Spleen (tissue), 11 donors: ENCODE measurements at regions not wholly inside any gene's neighbourhood (a gene's known extent, or its start where the extent isn't known, plus 50 kb on each side); places are given as distances from the start of the nearest gene placed in this dataset.

Experiments used
- DNase-seq: peaks from one replicate; pipeline ENCODE4 v3.0.0-alpha.2; 2020
- H3K27ac ChIP-seq, 8 donors: fragments of 200-600 bp; sonication (generic) in 7 of 8; 1 replicate in 4 of 8; 2 replicates in 4 of 8; pipeline versions ENCODE4 v1.5.0 to v1.8.0; 2016 to 2021; ENCODE audit warnings: inconsistent platforms in 4 of 8, mild to moderate bottlenecking in 4 of 8, moderate library complexity in 1 of 8
- H3K27me3 ChIP-seq, 7 donors: fragments of 200-600 bp; sonication (generic) in 6 of 7; replicated peaks in 1 of 7; 1 replicate in 4 of 7; 2 replicates in 3 of 7; pipeline versions ENCODE4 v1.5.0 to v1.8.0; 2016 to 2021; ENCODE audit warnings: inconsistent platforms in 3 of 7, mild to moderate bottlenecking in 1 of 7
- H3K36me3 ChIP-seq, 6 donors: fragments of 200-600 bp; sonication (generic) in 5 of 6; 1 replicate in 4 of 6; 2 replicates in 2 of 6; pipeline versions ENCODE4 v1.5.0 to v1.8.0; 2016 to 2021; ENCODE audit warnings: inconsistent platforms in 2 of 6
- H3K4me1 ChIP-seq, 6 donors: fragments of 200-600 bp; sonication (generic) in 5 of 6; 1 replicate in 3 of 6; 2 replicates in 3 of 6; pipeline versions ENCODE4 v1.5.0 to v1.8.0; 2016 to 2021; ENCODE audit warnings: inconsistent platforms in 3 of 6
- H3K4me3 ChIP-seq, 8 donors: fragments of 200-600 bp; sonication (generic) in 7 of 8; 1 replicate in 4 of 8; 2 replicates in 4 of 8; pipeline versions ENCODE4 v1.5.0 to v1.8.0; 2016 to 2021; ENCODE audit warnings: inconsistent platforms in 4 of 8, mild to moderate bottlenecking in 4 of 8, moderate library complexity in 2 of 8
- H3K9me3 ChIP-seq, 8 donors: fragments of 200-600 bp; sonication (generic) in 7 of 8; 1 replicate in 4 of 8; 2 replicates in 4 of 8; pipeline versions ENCODE4 v1.5.0 to v1.8.0; 2016 to 2021; ENCODE audit warnings: inconsistent platforms in 4 of 8
- POLR2A ChIP-seq, 3 donors: fragments of 450-650 bp; IDR thresholded peaks; one replicate each; pipeline ENCODE4 v1.5.1; 2017; ENCODE audit warnings: antibody characterized with exemption in 3 of 3, mild to moderate bottlenecking in 1 of 3
- POLR2AphosphoS5 ChIP-seq, 3 donors: sonication (generic); formaldehyde crosslinking; IDR thresholded peaks; one replicate each; pipeline ENCODE4 v1.5.1; 2017; ENCODE audit warnings: antibody characterized with exemption in 3 of 3
- WGBS, 5 donors: extraction: QIAGEN DNeasy Blood & Tissue Kit in 3 of 5; methylation state at CpG; one replicate each; pipeline versions ENCODE4 v1.1.5 to v1.1.7; 2013 to 2018; 5-methylcytosine and 5-hydroxymethylcytosine counted together
- intact Hi-C: fragments of 100-400 bp; cut with DNase I; formaldehyde crosslinking; loops from one replicate; pipeline ENCODE4 v1.15.0; 2023; ENCODE audit warnings: low total_unique reads
- TF ChIP-seq, protein P1 (sequence below), 11 experiments: fragments of 200-600 bp in 7 of 11; fragments of 450-650 bp in 4 of 11; sonication (generic) in 4 of 11; IDR thresholded peaks in 8 of 11; conservative IDR thresholded peaks in 3 of 11; 1 replicate in 7 of 11; 2 replicates in 4 of 11; pipeline versions ENCODE4 v1.4.0 to v1.8.0; 2016 to 2021; ENCODE audit warnings: antibody characterized with exemption in 11 of 11, inconsistent platforms in 4 of 11, mild to moderate bottlenecking in 1 of 11
- donor health status: healthy with polysubstance abuse.
- donor health status: DM: no; HTN: no; CAD: no; lungs with moderate emphysema.
- donor health status: DM: no; HTN: no; CAD: no.
- donor health status: Bipolar disorder and iron deficiency.
- donor health status: healthy.
- donor health status: DM: no; HTN: no; CAD: no.
- donor health status: DM: yes; HTN: yes; CAD: no.

DNA sequence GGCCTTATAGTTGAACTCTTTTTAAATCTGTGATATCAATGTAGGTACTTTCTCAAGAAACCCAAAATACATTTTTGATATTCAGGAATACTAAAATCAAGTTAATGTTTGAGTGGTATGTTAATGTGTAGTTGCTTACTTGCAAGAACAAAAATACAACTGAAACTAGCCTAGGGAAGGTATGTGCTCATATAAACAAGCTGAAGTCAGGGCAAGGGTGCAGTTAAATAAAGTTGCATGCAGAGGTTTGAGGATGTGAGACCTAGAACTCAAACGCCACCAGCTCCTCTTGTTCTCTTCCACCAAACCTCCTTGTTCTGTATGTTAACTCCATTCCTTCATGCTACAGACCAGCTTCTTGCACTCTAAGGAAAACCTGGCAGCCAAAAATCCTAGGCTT, 388.3 kb upstream of the SMIM21 start:
- no peak for DNase-seq
- Histone ChIP-seq H3K27me3 (no peaks in the 10 kb centered on the region), H3K4me3 (no peak overlapping the region), H3K36me3 (no peaks in the 10 kb centered on the region), H3K27ac (no peak overlapping the region), H3K4me1 (no peaks in the 10 kb centered on the region), H3K9me3 (no peaks in the 10 kb centered on the region)
- intact Hi-C loops, result no loop called here
- TF ChIP-seq POLR2AphosphoS5 (IDR thresholded peaks at IDR 0.05), result no peak
- TF ChIP-seq POLR2A (IDR thresholded peaks at IDR 0.05), result no peak
- TF ChIP-seq, protein P1, sequence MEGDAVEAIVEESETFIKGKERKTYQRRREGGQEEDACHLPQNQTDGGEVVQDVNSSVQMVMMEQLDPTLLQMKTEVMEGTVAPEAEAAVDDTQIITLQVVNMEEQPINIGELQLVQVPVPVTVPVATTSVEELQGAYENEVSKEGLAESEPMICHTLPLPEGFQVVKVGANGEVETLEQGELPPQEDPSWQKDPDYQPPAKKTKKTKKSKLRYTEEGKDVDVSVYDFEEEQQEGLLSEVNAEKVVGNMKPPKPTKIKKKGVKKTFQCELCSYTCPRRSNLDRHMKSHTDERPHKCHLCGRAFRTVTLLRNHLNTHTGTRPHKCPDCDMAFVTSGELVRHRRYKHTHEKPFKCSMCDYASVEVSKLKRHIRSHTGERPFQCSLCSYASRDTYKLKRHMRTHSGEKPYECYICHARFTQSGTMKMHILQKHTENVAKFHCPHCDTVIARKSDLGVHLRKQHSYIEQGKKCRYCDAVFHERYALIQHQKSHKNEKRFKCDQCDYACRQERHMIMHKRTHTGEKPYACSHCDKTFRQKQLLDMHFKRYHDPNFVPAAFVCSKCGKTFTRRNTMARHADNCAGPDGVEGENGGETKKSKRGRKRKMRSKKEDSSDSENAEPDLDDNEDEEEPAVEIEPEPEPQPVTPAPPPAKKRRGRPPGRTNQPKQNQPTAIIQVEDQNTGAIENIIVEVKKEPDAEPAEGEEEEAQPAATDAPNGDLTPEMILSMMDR (IDR thresholded peaks at IDR 0.05 in 8 of 11, conservative IDR thresholded peaks at IDR 0.05 in 3 of 11), result no peak
- 80 to 97% (median 84%) methylated on average over 1 of the region's 1 CpG for WGBS, 5 donors

DNA sequence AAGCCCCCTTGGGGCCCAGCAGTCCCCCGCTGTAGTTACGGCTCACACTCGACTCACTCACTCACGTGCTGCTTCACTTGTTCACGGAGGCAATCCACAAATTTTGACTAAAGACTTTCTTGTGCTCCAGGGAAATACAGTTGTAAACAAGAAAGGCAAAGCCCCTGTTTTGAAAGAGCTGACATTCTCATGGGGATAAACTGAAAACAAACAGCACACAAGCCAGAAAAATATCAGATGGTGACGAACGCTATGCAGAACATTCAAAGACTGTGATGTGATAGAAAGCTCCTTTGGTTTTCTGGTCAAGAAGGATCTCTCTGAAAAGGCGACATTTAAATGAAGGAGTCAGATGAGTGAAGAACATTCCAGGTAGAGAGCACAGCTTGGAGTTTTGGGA, 385.3 kb upstream of the SMIM21 start:
- WGBS, 5 donors, result 83 to 92% (median 88%) methylated on average over 8 of the region's 8 CpGs
- Histone ChIP-seq H3K36me3 (no peaks in the 10 kb centered on the region), H3K9me3 (no peaks in the 10 kb centered on the region), H3K27me3 (no peaks in the 10 kb centered on the region), H3K4me1 (no peaks in the 10 kb centered on the region), H3K27ac (no peak overlapping the region), H3K4me3 (no peak overlapping the region)
- no peak for DNase-seq
- intact Hi-C loops, result no loop called here
- TF ChIP-seq, protein P1 (IDR thresholded peaks at IDR 0.05 in 8 of 11, conservative IDR thresholded peaks at IDR 0.05 in 3 of 11), result no peak
- TF ChIP-seq POLR2A (IDR thresholded peaks at IDR 0.05), result no peak
- no peak for TF ChIP-seq POLR2AphosphoS5 (IDR thresholded peaks at IDR 0.05)

DNA sequence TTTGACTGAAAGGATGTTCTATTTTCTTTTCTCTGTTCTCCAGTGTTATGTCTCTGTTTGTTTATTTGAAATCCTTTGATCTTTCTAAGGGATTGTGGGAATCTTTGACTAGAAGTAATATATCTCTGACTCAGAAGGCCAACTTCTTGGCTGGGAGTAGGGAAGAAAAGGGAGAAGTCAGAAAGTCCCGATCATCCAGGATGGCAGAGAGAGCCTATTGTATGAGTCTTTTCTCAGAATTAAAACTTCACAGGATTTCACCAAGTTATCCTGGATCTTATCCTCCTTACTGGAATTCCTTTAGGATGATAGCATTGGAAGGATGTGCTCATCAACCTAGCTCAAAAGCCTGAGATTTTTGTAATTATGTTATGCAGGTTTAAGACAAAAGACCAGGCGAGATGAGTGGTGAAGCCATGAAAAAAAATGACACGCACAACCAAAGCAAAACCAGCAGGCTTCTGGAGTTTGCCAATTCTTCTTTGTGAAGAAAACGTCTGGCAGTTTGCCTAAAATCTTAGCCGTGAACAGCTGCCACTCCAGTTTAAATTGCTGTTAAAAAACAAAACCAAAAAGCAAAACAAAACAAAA, 383.6 kb upstream of the SMIM21 start:
- TF ChIP-seq POLR2A (IDR thresholded peaks at IDR 0.05) (no peak), POLR2AphosphoS5 (IDR thresholded peaks at IDR 0.05) (no peak)
- TF ChIP-seq, protein P1 (IDR thresholded peaks at IDR 0.05 in 8 of 11, conservative IDR thresholded peaks at IDR 0.05 in 3 of 11), result no peak
- WGBS, 5 donors, result 51 to 56% (median 56%) methylated on average over 5 of the region's 5 CpGs
- Histone ChIP-seq H3K27ac (no peak overlapping the region), H3K36me3 (no peaks in the 10 kb centered on the region), H3K4me3 (no peak overlapping the region), H3K9me3 (no peaks in the 10 kb centered on the region), H3K4me1 (no peaks in the 10 kb centered on the region), H3K27me3 (no peaks in the 10 kb centered on the region)
- intact Hi-C loops, result no loop called here
- DNase-seq, result no peak

DNA sequence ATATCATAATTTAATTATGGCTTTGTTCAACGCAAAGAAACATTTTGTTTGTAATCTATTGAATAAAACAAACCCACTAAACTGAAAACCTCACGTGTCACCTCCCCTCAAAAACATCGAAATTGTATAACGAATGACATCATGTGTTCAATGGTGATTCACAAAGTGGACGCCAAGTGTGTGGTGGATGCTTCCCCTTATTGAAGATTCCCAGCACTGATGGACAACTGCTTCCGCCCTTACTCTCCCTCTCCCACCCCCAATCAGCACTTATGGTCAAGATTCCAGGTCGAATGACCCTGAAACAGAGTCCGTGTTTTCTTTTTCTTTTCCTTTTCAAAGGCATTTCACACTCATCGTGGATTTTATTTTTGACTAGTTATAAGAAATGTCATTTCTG, 383.0 kb upstream of the SMIM21 start:
- no peak overlapping the region for H3K27ac ChIP-seq
- intact Hi-C loops, result no loop called here
- TF ChIP-seq, protein P1 (IDR thresholded peaks at IDR 0.05 in 8 of 11, conservative IDR thresholded peaks at IDR 0.05 in 3 of 11), result no peak
- TF ChIP-seq POLR2A (IDR thresholded peaks at IDR 0.05) (no peak), POLR2AphosphoS5 (IDR thresholded peaks at IDR 0.05) (no peak)
- H3K36me3 ChIP-seq, result no peaks in the 10 kb centered on the region
- H3K4me3 ChIP-seq, result no peak overlapping the region
- DNase-seq, result no peak
- WGBS, 5 donors, result 60 to 67% (median 62%) methylated on average over 9 of the region's 9 CpGs
- H3K27me3 ChIP-seq, result no peaks in the 10 kb centered on the region
- H3K9me3 ChIP-seq, result no peaks in the 10 kb centered on the region
- H3K4me1 ChIP-seq, result no peaks in the 10 kb centered on the region
